CD4-positive, CD25-positive, alpha-beta regulatory T cell (primary cell): ENCODE measurements at regions not wholly inside any gene's neighbourhood (a gene's known extent, or its start where the extent isn't known, plus 50 kb on each side); places are given as distances from the start of the nearest gene placed in this dataset.
A peak's percentile ranks its signal among the peaks of the same experiment; 100 is the strongest.

Experiments used
- ATAC-seq, 2 donors: fragments of 150-1000 bp; cut with Tn5 transposase; one replicate each; pipeline ENCODE4 v1.10.0; 2021; ENCODE audit warnings: low read depth in 2 of 2, moderate number of reproducible peaks in 2 of 2, moderate library complexity in 1 of 2
- DNase-seq, 3 donors: peaks; one replicate each; pipeline versions ENCODE4 v3.0.0 to v3.0.0-alpha.2; 2012 to 2022; ENCODE audit warnings: mixed read lengths in 1 of 3
- H3K27ac ChIP-seq: one replicate; pipeline ENCODE4 v1.7.0; 2013; ENCODE audit warnings: mild to moderate bottlenecking, low read length; ENCODE audit not compliant: insufficient read depth, poor library complexity, severe bottlenecking
- H3K27me3 ChIP-seq: one replicate; pipeline ENCODE4 v1.7.0; 2013; ENCODE audit warnings: low read length; ENCODE audit not compliant: control insufficient read depth, insufficient read depth
- H3K36me3 ChIP-seq: one replicate; pipeline ENCODE4 v1.7.0; 2013; ENCODE audit warnings: mild to moderate bottlenecking, low read length, moderate library complexity; ENCODE audit not compliant: control insufficient read depth, insufficient read depth
- H3K4me1 ChIP-seq: 2 replicates; pipeline ENCODE4 v1.7.0; 2013; ENCODE audit warnings: mild to moderate bottlenecking, low read length; ENCODE audit not compliant: insufficient read depth, control insufficient read depth, poor library complexity, severe bottlenecking
- H3K4me3 ChIP-seq: one replicate; pipeline ENCODE4 v1.7.0; 2013; ENCODE audit warnings: low read depth, mild to moderate bottlenecking, low read length, moderate library complexity
- H3K9me3 ChIP-seq, 2 experiments: 1 replicate in 1 of 2; 2 replicates in 1 of 2; pipeline ENCODE4 v1.7.0; 2013; ENCODE audit warnings: low read length in 2 of 2, mild to moderate bottlenecking in 1 of 2, moderate library complexity in 1 of 2; ENCODE audit not compliant: control insufficient read depth in 2 of 2
- H3K27ac Mint-ChIP-seq, 3 donors: one replicate each; pipeline ENCODE4 v1.8.0; 2020 to 2022; ENCODE audit warnings: mild to moderate bottlenecking in 3 of 3, mixed read lengths in 3 of 3, moderate library complexity in 2 of 3
- H3K27me3 Mint-ChIP-seq: one replicate; pipeline ENCODE4 v1.8.0; 2022; ENCODE audit warnings: mild to moderate bottlenecking, mixed read lengths
- H3K36me3 Mint-ChIP-seq: one replicate; pipeline ENCODE4 v1.8.0; 2020; ENCODE audit warnings: mixed read lengths
- H3K4me1 Mint-ChIP-seq, 4 donors: one replicate each; pipeline ENCODE4 v1.8.0; 2020 to 2022; ENCODE audit warnings: mixed read lengths in 4 of 4, mild to moderate bottlenecking in 1 of 4
- H3K4me3 Mint-ChIP-seq, 4 donors: one replicate each; pipeline ENCODE4 v1.8.0; 2020 to 2022; ENCODE audit warnings: mild to moderate bottlenecking in 4 of 4, mixed read lengths in 4 of 4, moderate library complexity in 3 of 4
- H3K9me3 Mint-ChIP-seq, 7 donors: one replicate each; pipeline ENCODE4 v1.8.0; 2020 to 2022; ENCODE audit warnings: mixed read lengths in 7 of 7, mild to moderate bottlenecking in 3 of 7, moderate library complexity in 2 of 7

DNA sequence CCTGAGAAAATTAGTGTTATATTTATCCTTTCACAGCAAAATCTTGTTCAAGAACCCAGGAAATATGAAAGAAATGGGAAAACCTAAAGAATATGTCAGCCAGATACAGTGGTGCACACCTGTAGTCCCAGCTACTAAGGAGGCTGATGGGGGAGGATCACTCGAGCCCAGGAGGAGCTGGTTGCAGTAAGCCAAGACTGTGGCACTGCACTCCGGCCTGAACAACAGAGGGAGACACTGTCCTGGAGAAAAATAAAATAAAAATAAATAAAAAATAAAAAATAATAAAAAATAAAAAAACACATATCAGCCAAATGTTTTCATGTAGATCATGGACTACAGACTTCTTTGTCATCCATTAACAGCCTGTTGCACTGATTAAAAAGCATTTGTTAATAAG is 244.8 kb upstream of the KLHL1 start:
- no peaks in the 10 kb centered on the region for H3K4me1 ChIP-seq
- Mint-ChIP-seq H3K4me3 (no peak overlapping the region), H3K36me3 (no peaks in the 10 kb centered on the region), H3K27me3 (no peaks in the 10 kb centered on the region), H3K27ac (no peak overlapping the region), H3K4me1 (no peaks in the 10 kb centered on the region), H3K9me3 (peaks cover 4 to 14% (median 6%) of the 10 kb centered on the region in 7 donors)
- no peak overlapping the region for H3K4me3 ChIP-seq
- no peaks in the 10 kb centered on the region for H3K9me3 ChIP-seq
- no peaks in the 10 kb centered on the region for H3K36me3 ChIP-seq
- no peak for DNase-seq
- ATAC-seq = no peak
- no peaks in the 10 kb centered on the region for H3K27me3 ChIP-seq
- H3K27ac ChIP-seq = no peak overlapping the region

DNA sequence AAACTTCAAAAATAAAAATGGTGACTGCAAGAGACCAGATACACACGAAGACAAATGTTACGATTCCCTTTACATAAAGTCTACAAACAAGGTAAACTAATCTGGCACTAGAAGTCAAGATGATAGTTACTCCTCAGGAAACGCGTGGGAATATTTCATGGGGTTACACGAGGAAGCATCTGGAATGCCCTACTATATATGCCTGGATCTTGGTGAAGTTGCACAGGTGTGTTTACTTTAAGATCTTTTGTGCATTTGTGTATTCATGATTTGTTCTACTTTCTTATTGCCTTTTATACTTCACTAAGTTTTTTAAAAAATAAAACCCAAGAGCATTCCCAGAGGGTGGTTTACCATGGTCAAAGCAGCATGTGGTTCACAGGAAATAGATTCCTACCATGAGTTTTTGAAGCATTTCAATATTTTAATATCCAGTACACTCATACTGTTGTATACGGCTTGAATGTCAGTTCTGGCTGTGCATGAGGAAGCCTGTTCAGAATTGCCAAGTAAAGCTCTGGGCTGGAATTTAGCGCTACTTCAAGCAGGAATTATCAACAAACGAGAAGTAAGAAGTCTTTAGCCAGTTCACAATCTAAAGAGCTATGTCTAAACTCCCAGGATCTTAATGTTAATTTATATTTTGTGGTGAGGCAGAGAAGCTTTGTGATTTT is 239.8 kb upstream of the KLHL1 start:
- Histone ChIP-seq H3K27me3 (no peaks in the 10 kb centered on the region), H3K9me3 (peaks cover 0 to 6% of the 10 kb centered on the region in 2 experiments), H3K4me3 (no peak overlapping the region), H3K27ac (no peak overlapping the region), H3K4me1 (no peaks in the 10 kb centered on the region), H3K36me3 (no peaks in the 10 kb centered on the region)
- H3K4me3 Mint-ChIP-seq = no peak overlapping the region
- H3K4me1 Mint-ChIP-seq = no peaks in the 10 kb centered on the region
- no peak overlapping the region for H3K27ac Mint-ChIP-seq
- ATAC-seq = no peak
- no peaks in the 10 kb centered on the region for H3K27me3 Mint-ChIP-seq
- peaks cover 2 to 21% (median 9%) of the 10 kb centered on the region in 7 donors for H3K9me3 Mint-ChIP-seq
- no peaks in the 10 kb centered on the region for H3K36me3 Mint-ChIP-seq
- no peak for DNase-seq

DNA sequence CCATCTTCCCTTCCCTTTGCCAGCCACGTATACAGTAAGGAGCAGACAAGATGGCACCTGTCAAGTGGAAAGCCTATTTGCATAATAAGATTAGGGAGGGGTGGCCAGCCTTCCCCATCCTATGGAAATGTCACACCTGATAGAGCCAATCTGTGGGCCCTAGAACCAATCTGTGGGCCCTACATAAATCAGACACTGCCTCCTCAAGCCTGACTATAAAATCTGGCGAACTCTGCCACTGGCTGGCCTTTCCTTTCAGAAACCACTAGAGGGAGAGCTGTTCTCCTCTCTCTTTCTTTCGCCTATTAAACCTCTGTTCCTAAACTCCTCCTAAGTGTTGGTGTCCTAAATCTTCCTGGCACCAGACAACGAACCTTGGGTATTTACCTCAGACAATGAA is 231.5 kb upstream of the KLHL1 start:
- no peaks in the 10 kb centered on the region for H3K36me3 Mint-ChIP-seq
- Histone ChIP-seq H3K4me3 (no peak overlapping the region), H3K9me3 (no peaks in the 10 kb centered on the region), H3K27ac (no peak overlapping the region), H3K36me3 (no peaks in the 10 kb centered on the region), H3K27me3 (no peaks in the 10 kb centered on the region), H3K4me1 (no peaks in the 10 kb centered on the region)
- no peak for DNase-seq
- H3K27ac Mint-ChIP-seq = peak overlapping the region in 1 of 3 donors; percentile 74
- no peak overlapping the region for H3K4me3 Mint-ChIP-seq
- ATAC-seq = no peak
- no peaks in the 10 kb centered on the region for H3K4me1 Mint-ChIP-seq
- no peaks in the 10 kb centered on the region for H3K27me3 Mint-ChIP-seq
- peaks cover 0 to 19% (median 5%) of the 10 kb centered on the region in 7 donors for H3K9me3 Mint-ChIP-seq

DNA sequence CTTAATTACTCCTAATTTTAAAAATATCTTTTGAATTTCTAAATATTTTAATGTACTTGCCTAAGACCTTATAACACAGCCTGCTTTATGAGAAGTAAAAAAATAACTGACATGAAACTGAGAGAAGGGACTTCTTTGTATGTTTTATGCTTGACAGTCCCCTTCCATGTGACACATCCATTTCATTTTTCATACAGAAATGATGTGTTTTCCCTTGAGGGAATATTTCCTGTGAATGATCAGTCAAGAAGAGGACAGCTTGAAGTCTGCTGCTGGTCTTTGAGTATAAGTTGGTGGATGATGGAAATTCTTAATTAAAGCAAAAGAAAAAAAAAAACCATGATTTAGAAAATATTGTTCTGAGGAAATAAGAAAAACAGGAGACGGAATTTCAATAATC is 230.4 kb upstream of the KLHL1 start:
- no peak for ATAC-seq
- Mint-ChIP-seq H3K4me3 (no peak overlapping the region), H3K36me3 (no peaks in the 10 kb centered on the region), H3K9me3 (peaks cover 0 to 19% (median 5%) of the 10 kb centered on the region in 7 donors), H3K27ac (no peak overlapping the region), H3K4me1 (no peaks in the 10 kb centered on the region), H3K27me3 (no peaks in the 10 kb centered on the region)
- DNase-seq = no peak
- no peaks in the 10 kb centered on the region for H3K36me3 ChIP-seq
- H3K4me1 ChIP-seq = no peaks in the 10 kb centered on the region
- no peak overlapping the region for H3K4me3 ChIP-seq
- no peak overlapping the region for H3K27ac ChIP-seq
- H3K9me3 ChIP-seq = no peaks in the 10 kb centered on the region
- H3K27me3 ChIP-seq = no peaks in the 10 kb centered on the region

DNA sequence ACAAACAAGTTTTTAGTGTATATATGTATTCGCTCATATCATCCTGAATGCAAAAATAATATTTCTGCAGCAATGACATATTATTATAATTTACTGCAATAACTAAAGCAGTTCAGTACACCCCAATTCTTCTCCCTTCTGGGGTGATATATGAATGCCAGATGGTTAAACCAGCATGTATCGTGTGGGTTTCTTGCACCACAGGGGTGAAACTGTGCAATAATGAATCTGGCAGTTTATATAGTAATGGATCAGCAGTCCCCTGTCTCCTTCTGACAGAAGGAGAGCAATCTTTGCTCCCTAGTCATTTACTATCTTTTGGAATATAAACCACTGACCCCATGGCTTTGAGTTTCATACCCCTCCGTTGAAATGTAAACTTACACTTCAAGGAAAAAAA is 228.6 kb upstream of the KLHL1 start:
- no peak for DNase-seq
- H3K4me3 ChIP-seq = no peak overlapping the region
- H3K27ac ChIP-seq = no peak overlapping the region
- Mint-ChIP-seq H3K36me3 (no peaks in the 10 kb centered on the region), H3K4me1 (no peaks in the 10 kb centered on the region), H3K27me3 (no peaks in the 10 kb centered on the region), H3K9me3 (peaks cover 0 to 20% (median 6%) of the 10 kb centered on the region in 7 donors), H3K4me3 (no peak overlapping the region), H3K27ac (no peak overlapping the region)
- ATAC-seq = no peak
- H3K27me3 ChIP-seq = no peaks in the 10 kb centered on the region
- H3K4me1 ChIP-seq = no peaks in the 10 kb centered on the region
- H3K36me3 ChIP-seq = no peaks in the 10 kb centered on the region
- H3K9me3 ChIP-seq = no peaks in the 10 kb centered on the region

DNA sequence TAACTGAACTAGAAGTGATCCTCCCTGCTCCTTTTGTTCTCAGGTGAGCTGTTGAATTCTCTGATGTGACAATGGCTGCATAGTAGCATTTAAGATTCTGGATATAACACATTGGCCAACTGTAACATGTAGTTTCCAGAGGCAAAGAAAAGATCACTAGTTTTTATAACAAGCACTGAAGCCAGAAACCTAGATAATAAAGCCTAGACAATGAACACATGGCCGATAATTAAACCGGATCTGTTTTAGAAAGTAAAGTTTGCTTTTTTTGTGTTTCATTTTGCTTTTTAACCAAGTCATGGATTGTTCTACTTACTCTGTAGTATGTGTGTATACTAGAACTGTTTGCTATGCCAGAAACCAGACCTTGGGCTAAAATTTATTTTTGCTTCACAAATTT is 225.5 kb upstream of the KLHL1 start:
- DNase-seq = no peak
- H3K4me3 Mint-ChIP-seq = no peak overlapping the region
- H3K27ac Mint-ChIP-seq = no peak overlapping the region
- Histone ChIP-seq H3K27me3 (no peaks in the 10 kb centered on the region), H3K4me1 (no peaks in the 10 kb centered on the region), H3K36me3 (no peaks in the 10 kb centered on the region), H3K27ac (no peak overlapping the region), H3K4me3 (no peak overlapping the region), H3K9me3 (peaks cover 0 to 5% of the 10 kb centered on the region in 2 experiments)
- H3K36me3 Mint-ChIP-seq = no peaks in the 10 kb centered on the region
- H3K27me3 Mint-ChIP-seq = no peaks in the 10 kb centered on the region
- peaks cover 0 to 11% (median 5%) of the 10 kb centered on the region in 7 donors for H3K9me3 Mint-ChIP-seq
- ATAC-seq = no peak
- H3K4me1 Mint-ChIP-seq = no peaks in the 10 kb centered on the region

DNA sequence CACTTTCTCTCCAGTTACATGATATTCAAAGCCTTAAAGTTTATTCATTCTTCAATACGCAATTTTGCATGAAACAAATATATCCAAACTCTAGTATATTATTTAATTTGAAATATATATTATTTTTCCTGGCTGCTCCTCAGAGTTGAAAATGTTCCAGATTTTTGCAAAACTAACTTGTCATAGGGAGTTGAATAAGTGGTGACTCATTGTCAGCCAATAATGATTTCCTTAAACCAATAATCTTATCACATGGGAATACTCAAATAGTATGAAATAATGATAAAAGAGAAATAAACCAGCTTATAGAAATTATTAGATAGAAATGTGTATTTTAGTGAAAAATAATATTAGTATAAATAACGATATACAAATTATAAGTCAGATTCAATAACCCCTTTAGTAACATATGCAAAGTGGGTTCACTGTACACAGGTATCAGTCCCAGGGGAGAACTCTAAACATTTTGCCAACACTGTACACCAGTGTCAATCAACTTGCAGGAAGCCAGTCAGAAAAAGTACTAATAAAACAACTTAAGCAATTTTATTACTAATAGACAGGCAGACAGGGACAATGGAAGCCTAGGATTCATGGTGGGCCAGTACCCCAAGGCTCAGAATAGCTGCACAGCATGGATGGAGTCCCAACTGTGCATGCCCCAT is 222.6 kb upstream of the KLHL1 start:
- no peak overlapping the region for H3K27ac ChIP-seq
- no peaks in the 10 kb centered on the region for H3K27me3 ChIP-seq
- peaks cover 0 to 5% of the 10 kb centered on the region in 2 experiments for H3K9me3 ChIP-seq
- H3K36me3 ChIP-seq = no peaks in the 10 kb centered on the region
- no peaks in the 10 kb centered on the region for H3K36me3 Mint-ChIP-seq
- peaks cover 0 to 12% (median 5%) of the 10 kb centered on the region in 7 donors for H3K9me3 Mint-ChIP-seq
- H3K4me3 Mint-ChIP-seq = no peak overlapping the region
- no peaks in the 10 kb centered on the region for H3K4me1 ChIP-seq
- H3K4me3 ChIP-seq = no peak overlapping the region
- no peaks in the 10 kb centered on the region for H3K4me1 Mint-ChIP-seq
- no peak overlapping the region for H3K27ac Mint-ChIP-seq
- no peak for ATAC-seq
- no peak for DNase-seq
- H3K27me3 Mint-ChIP-seq = no peaks in the 10 kb centered on the region

DNA sequence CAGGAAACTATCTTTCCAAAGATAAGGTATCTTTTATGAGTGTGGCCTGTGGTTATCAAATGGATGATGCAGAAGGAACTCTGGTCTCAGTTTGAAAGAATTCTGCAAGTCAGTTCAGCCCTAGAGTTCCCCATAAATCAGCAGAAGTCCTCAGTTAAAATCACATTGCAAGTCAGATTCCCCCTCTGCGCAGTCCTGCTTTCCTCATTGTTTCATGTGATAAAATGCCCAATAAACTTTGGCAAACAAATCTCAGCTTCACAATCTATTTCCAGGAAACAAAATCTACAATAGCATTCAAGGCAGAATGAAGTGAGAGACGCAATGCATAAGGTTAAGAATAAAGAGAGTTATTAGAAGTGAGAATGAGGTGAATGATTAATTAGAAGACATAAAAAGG is 216.3 kb upstream of the KLHL1 start:
- Mint-ChIP-seq H3K36me3 (no peaks in the 10 kb centered on the region), H3K9me3 (peaks cover 0 to 10% (median 4%) of the 10 kb centered on the region in 7 donors), H3K4me1 (no peaks in the 10 kb centered on the region), H3K27ac (no peak overlapping the region), H3K4me3 (no peak overlapping the region), H3K27me3 (no peaks in the 10 kb centered on the region)
- no peaks in the 10 kb centered on the region for H3K27me3 ChIP-seq
- no peak for ATAC-seq
- no peaks in the 10 kb centered on the region for H3K36me3 ChIP-seq
- H3K4me1 ChIP-seq = no peaks in the 10 kb centered on the region
- no peak overlapping the region for H3K27ac ChIP-seq
- H3K4me3 ChIP-seq = no peak overlapping the region
- no peak for DNase-seq
- no peaks in the 10 kb centered on the region for H3K9me3 ChIP-seq
